Stimulated activated naive CD8-positive, alpha-beta T cell treated with anti-CD3 and anti-CD28 coated beads, Interleukin-15, Interleukin-2, amounts not matched to agents 100 ng/mL and 50 ng/mL, for 24 hours (primary cell): ENCODE measurements at regions not wholly inside any gene's neighbourhood (a gene's known extent, or its start where the extent isn't known, plus 50 kb on each side); places are given as distances from the start of the nearest gene placed in this dataset.

ENCODE experiments used
- H3K27ac Mint-ChIP-seq: one replicate; pipeline ENCODE4 v1.8.0; 2021; ENCODE audit warnings: mild to moderate bottlenecking, mixed read lengths
- H3K27me3 Mint-ChIP-seq: one replicate; pipeline ENCODE4 v1.8.0; 2021; ENCODE audit warnings: mixed read lengths
- H3K36me3 Mint-ChIP-seq: one replicate; pipeline ENCODE4 v1.8.0; 2021; ENCODE audit warnings: low read depth, mixed read lengths
- H3K4me1 Mint-ChIP-seq: one replicate; pipeline ENCODE4 v1.8.0; 2021; ENCODE audit warnings: low read depth, mixed read lengths
- H3K4me3 Mint-ChIP-seq: one replicate; pipeline ENCODE4 v1.8.0; 2021; ENCODE audit warnings: mild to moderate bottlenecking, mixed read lengths
- H3K9me3 Mint-ChIP-seq: one replicate; pipeline ENCODE4 v1.8.0; 2021; ENCODE audit warnings: mixed read lengths

- Mint-ChIP-seq H3K36me3 (no peaks in the 10 kb centered on the region), H3K27ac (no peak overlapping the region), H3K4me1 (no peaks in the 10 kb centered on the region), H3K4me3 (no peak overlapping the region), H3K9me3 (peaks cover 6% of the 10 kb centered on the region), H3K27me3 (peaks cover 7% of the 10 kb centered on the region)
These were observed 112.6 kb upstream of the KBTBD8 start for GRCh38 chr3:66885326-66886000.

- peaks cover 7% of the 10 kb centered on the region for H3K27me3 Mint-ChIP-seq
- peaks cover 20% of the 10 kb centered on the region for H3K9me3 Mint-ChIP-seq
- H3K4me3 Mint-ChIP-seq: no peak overlapping the region
- H3K36me3 Mint-ChIP-seq: no peaks in the 10 kb centered on the region
- no peaks in the 10 kb centered on the region for H3K4me1 Mint-ChIP-seq
- H3K27ac Mint-ChIP-seq: no peak overlapping the region
These were observed 108.2 kb upstream of the KBTBD8 start for GRCh38 chr3:66889750-66890494.

GRCh38 chr3:66898155-66898554 lies 100.0 kb upstream of the KBTBD8 start:
- Mint-ChIP-seq H3K36me3 (peaks cover 4% of the 10 kb centered on the region), H3K4me1 (no peaks in the 10 kb centered on the region), H3K27me3 (no peaks in the 10 kb centered on the region), H3K9me3 (peaks cover 69% of the 10 kb centered on the region), H3K4me3 (no peak overlapping the region), H3K27ac (no peak overlapping the region)

DNA sequence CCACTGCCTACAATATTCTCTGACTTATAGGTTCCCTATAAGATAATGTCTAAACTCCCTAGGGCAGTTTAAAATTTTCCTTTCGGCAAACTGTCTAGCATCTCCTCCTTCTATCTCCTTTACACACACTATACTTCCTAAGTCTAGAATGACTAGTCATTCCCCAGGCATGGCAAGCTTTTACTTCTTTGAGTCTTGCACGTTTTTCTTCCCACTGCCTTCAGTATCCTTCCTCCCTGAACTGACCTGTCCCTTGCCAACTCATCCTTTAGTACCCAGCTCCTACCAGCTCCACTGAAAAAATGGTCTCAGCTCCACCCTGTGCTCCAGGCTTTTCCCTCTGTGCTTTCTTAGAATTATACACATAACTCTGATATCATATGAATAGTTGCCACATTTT lies 93.8 kb upstream of the KBTBD8 start:
- no peak overlapping the region for H3K27ac Mint-ChIP-seq
- no peak overlapping the region for H3K4me3 Mint-ChIP-seq
- H3K36me3 Mint-ChIP-seq: peaks cover 4% of the 10 kb centered on the region
- H3K27me3 Mint-ChIP-seq: peaks cover 17% of the 10 kb centered on the region
- H3K9me3 Mint-ChIP-seq: peaks cover 30% of the 10 kb centered on the region
- no peaks in the 10 kb centered on the region for H3K4me1 Mint-ChIP-seq

DNA sequence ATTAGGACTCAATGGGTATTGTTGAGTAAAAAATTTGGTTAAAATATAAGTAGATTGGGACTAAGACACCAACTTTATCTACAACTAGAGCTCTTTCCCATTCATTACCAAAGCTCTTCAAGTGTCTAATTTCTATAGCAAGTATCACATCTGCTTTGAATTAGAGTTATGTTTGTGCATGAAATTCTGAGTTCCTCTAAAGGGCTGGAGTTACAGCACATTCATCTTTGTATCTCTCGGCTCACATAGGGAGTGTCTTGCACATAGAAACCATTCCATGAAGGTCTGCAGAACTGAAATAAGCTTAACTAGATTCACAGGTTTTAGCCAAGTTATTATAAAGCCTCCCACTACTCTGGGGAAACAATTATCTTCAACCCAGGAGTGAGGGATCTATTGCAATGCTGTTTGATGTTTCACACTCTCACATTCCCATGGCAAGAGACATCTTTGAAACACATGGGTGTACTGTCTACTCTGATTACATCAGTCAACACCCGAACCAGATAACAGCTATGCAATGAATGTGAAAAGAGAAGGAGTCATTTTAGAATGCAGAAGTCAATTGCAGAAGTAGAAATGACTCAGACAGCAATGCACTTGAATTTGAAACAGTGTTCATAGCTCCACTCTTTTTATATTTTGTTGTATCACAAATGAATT lies 93.1 kb upstream of the KBTBD8 start:
- no peak overlapping the region for H3K27ac Mint-ChIP-seq
- H3K4me3 Mint-ChIP-seq: no peak overlapping the region
- peaks cover 17% of the 10 kb centered on the region for H3K27me3 Mint-ChIP-seq
- H3K9me3 Mint-ChIP-seq: peaks cover 25% of the 10 kb centered on the region
- peaks cover 4% of the 10 kb centered on the region for H3K36me3 Mint-ChIP-seq
- no peaks in the 10 kb centered on the region for H3K4me1 Mint-ChIP-seq

GRCh38 chr3:66907136-66907535 lies 91.0 kb upstream of the KBTBD8 start:
- Mint-ChIP-seq H3K27me3 (peaks cover 17% of the 10 kb centered on the region), H3K4me1 (no peaks in the 10 kb centered on the region), H3K27ac (no peak overlapping the region), H3K36me3 (no peaks in the 10 kb centered on the region), H3K4me3 (no peak overlapping the region), H3K9me3 (peaks cover 9% of the 10 kb centered on the region)

DNA sequence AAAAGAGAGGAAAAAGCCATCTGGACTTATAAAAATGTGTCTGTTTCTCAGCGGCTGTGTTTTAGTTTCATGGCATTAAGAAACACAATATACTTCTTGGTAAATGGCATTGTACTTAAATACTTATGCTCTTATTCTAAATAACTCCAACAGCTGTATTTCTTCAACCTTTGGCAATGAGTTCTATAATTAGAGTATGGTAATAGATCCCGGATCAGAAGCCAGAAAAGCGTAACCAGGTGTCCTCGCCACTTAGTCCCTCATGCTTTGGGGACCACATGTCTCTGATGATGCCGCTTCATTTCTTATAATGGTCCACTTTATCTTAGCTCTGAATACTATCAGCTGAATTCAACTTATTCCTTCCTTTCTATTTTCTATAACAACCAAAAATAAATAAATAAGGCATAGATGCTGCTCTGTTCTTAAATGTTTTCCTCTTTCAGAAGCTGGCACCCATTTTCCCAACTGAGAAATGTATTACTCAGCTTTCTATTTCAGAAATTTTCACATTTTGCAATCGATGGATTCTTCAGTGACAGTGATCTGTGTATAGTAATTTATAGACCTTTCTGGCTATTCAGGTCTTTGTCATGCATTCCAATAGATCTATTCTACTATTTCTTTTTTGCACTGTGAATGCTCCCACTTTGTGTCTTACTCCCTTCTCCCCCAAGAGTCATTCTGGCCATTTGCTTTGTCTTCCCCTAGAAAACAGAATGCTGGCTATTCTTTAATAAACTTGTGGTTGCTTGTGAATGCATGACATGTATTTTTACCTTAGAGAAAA lies 87.6 kb upstream of the KBTBD8 start:
- peaks cover 17% of the 10 kb centered on the region for H3K27me3 Mint-ChIP-seq
- H3K9me3 Mint-ChIP-seq: peaks cover 4% of the 10 kb centered on the region
- H3K4me1 Mint-ChIP-seq: no peaks in the 10 kb centered on the region
- H3K36me3 Mint-ChIP-seq: peaks cover 4% of the 10 kb centered on the region
- H3K4me3 Mint-ChIP-seq: no peak overlapping the region
- H3K27ac Mint-ChIP-seq: no peak overlapping the region

GRCh38 chr3:66912306-66912705 lies 85.8 kb upstream of the KBTBD8 start:
- Mint-ChIP-seq H3K27me3 (peaks cover 12% of the 10 kb centered on the region), H3K4me1 (no peaks in the 10 kb centered on the region), H3K9me3 (peaks cover 10% of the 10 kb centered on the region), H3K4me3 (no peak overlapping the region), H3K36me3 (peaks cover 8% of the 10 kb centered on the region), H3K27ac (no peak overlapping the region)

DNA sequence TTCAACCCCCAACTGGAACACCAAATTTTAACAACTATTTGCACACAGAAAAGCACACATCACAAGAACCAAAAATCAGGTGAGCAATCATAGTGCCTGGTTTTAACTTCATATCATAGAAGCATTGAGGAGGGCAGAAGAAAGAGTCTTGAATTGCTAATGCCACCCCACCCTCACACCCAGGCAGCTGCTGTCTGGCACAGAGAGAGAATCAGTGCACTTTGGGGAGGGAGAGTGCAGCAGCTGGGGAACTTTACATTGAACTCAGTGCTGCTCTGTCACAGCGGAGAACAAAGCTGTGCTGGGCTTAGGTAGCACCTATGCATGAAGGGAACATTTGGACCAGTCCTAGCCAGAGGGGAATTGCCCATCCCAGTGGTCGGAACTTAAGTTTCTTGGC lies 76.0 kb upstream of the KBTBD8 start:
- Mint-ChIP-seq H3K36me3 (no peaks in the 10 kb centered on the region), H3K4me3 (no peak overlapping the region), H3K4me1 (no peaks in the 10 kb centered on the region), H3K27me3 (peaks cover 3% of the 10 kb centered on the region), H3K27ac (no peak overlapping the region), H3K9me3 (no peaks in the 10 kb centered on the region)

DNA sequence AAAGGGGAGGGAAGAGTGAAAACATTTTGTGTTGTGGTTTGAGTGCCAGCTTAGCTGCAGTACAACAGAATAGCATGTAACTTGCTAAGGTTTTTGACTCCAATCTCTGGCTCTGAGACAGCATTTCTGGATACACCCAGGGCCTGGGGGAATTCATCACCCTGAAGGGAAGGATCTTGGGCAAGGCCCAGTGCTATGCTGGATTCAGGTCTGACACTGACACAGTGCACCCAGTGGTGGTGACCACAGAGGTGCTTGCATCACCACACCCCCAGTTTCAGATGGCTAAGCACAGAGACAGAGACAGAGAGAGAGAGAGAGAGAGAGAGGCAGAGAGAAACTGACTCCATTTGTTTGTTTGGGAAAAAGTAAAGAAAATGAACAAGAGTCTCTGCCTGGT lies 74.1 kb upstream of the KBTBD8 start:
- Mint-ChIP-seq H3K36me3 (no peaks in the 10 kb centered on the region), H3K4me3 (no peak overlapping the region), H3K27me3 (peaks cover 3% of the 10 kb centered on the region), H3K4me1 (no peaks in the 10 kb centered on the region), H3K9me3 (no peaks in the 10 kb centered on the region), H3K27ac (no peak overlapping the region)

GRCh38 chr3:66928252-66928651 lies 69.9 kb upstream of the KBTBD8 start:
- H3K4me3 Mint-ChIP-seq: no peak overlapping the region
- no peak overlapping the region for H3K27ac Mint-ChIP-seq
- no peaks in the 10 kb centered on the region for H3K9me3 Mint-ChIP-seq
- no peaks in the 10 kb centered on the region for H3K36me3 Mint-ChIP-seq
- no peaks in the 10 kb centered on the region for H3K4me1 Mint-ChIP-seq
- H3K27me3 Mint-ChIP-seq: peaks cover 11% of the 10 kb centered on the region

GRCh38 chr3:66931291-66931690 lies 66.8 kb upstream of the KBTBD8 start:
- Mint-ChIP-seq H3K9me3 (no peaks in the 10 kb centered on the region), H3K27me3 (peaks cover 13% of the 10 kb centered on the region), H3K36me3 (no peaks in the 10 kb centered on the region)

GRCh38 chr3:66931699-66932098 lies 66.4 kb upstream of the KBTBD8 start:
- Mint-ChIP-seq H3K27ac (no peak overlapping the region), H3K36me3 (no peaks in the 10 kb centered on the region), H3K27me3 (peaks cover 13% of the 10 kb centered on the region), H3K9me3 (no peaks in the 10 kb centered on the region), H3K4me1 (no peaks in the 10 kb centered on the region), H3K4me3 (no peak overlapping the region)

More at GRCh38 chr3:66931291-66931690, 66.8 kb upstream of the KBTBD8 start:
- Mint-ChIP-seq H3K27ac (no peak overlapping the region), H3K4me3 (no peak overlapping the region), H3K4me1 (no peaks in the 10 kb centered on the region)

GRCh38 chr3:66933233-66933632 lies 64.9 kb upstream of the KBTBD8 start:
- H3K4me1 Mint-ChIP-seq: no peaks in the 10 kb centered on the region
- H3K36me3 Mint-ChIP-seq: no peaks in the 10 kb centered on the region
- H3K9me3 Mint-ChIP-seq: no peaks in the 10 kb centered on the region
- H3K27ac Mint-ChIP-seq: no peak overlapping the region
- H3K27me3 Mint-ChIP-seq: peaks cover 19% of the 10 kb centered on the region
- H3K4me3 Mint-ChIP-seq: no peak overlapping the region

- Mint-ChIP-seq H3K27me3 (peaks cover 21% of the 10 kb centered on the region), H3K36me3 (no peaks in the 10 kb centered on the region), H3K27ac (no peak overlapping the region), H3K4me1 (no peaks in the 10 kb centered on the region), H3K4me3 (no peak overlapping the region), H3K9me3 (no peaks in the 10 kb centered on the region)
These were observed 64.1 kb upstream of the KBTBD8 start for GRCh38 chr3:66934041-66934440.
